GM12875 (cell line): ENCODE measurements at regions not wholly inside any gene's neighbourhood (a gene's known extent, or its start where the extent isn't known, plus 50 kb on each side); places are given as distances from the start of the nearest gene placed in this dataset.

Source experiments
- H3K4me3 ChIP-seq: one replicate; pipeline ENCODE4 v1.5.1; 2011; ENCODE audit warnings: low read depth, low read length, control low read depth
- CTCF ChIP-seq: IDR thresholded peaks from 2 replicates; pipeline ENCODE4 v1.5.1; 2011; ENCODE audit warnings: low read depth, mild to moderate bottlenecking, control low read depth, inconsistent platforms, low read length, moderate library complexity, borderline replicate concordance; ENCODE audit not compliant: insufficient read depth

GRCh38 chr1:87558921-87559320 lies 230.2 kb downstream of the LMO4 start:
- no peak for TF ChIP-seq CTCF
- H3K4me3 ChIP-seq: no peak overlapping the region

GRCh38 chr1:87560137-87560536 lies 231.5 kb downstream of the LMO4 start:
- no peak overlapping the region for H3K4me3 ChIP-seq
- TF ChIP-seq CTCF: no peak

- H3K4me3 ChIP-seq: no peak overlapping the region
- no peak for TF ChIP-seq CTCF
Measured at GRCh38 chr1:87560601-87561360, 232.1 kb downstream of the LMO4 start.

- no peak overlapping the region for H3K4me3 ChIP-seq
- no peak for TF ChIP-seq CTCF
Measured at GRCh38 chr1:87563211-87563610, 234.5 kb downstream of the LMO4 start.

GRCh38 chr1:87565861-87566260 lies 237.2 kb downstream of the LMO4 start:
- TF ChIP-seq CTCF: no peak
- no peak overlapping the region for H3K4me3 ChIP-seq

- no peak overlapping the region for H3K4me3 ChIP-seq
- TF ChIP-seq CTCF: no peak
Measured at GRCh38 chr1:87568005-87568404, 239.3 kb downstream of the LMO4 start.

GRCh38 chr1:87568911-87569310 lies 240.2 kb downstream of the LMO4 start:
- no peak for TF ChIP-seq CTCF
- no peak overlapping the region for H3K4me3 ChIP-seq
